ENCODE measurements at regions not wholly inside any gene's neighbourhood (a gene's known extent, or its start where the extent isn't known, plus 50 kb on each side); places are given as distances from the start of the nearest gene placed in this dataset.

DNA sequence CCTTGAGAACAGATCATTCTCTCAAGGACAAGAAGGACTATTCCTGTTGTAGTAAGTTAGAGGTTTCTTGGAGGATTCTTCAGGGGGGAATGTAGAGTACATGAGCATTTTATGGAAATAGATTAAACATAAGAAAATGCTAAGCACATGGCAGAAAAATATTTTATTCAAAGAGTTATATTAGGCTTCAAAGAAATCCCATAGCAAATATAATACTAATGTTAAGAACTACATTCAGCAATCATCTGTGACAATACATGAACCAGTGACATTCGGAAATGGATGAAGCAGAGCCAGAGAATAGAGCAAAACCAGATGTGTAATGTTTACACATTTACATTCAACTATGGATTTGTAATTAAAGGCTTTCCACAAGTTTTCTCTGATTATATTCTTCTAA lies 288.6 kb downstream of the NAF1 start:
- FAIRE-seq (no peak), DNase-seq (ENCODE audit: low read depth in 1 of 2, low spot score in 2 of 2) (no peak)
- no peaks in the 10 kb centered on the region for H3K23me2 ChIP-seq (ENCODE audit: low read depth, low read length)
- H3K4me3 ChIP-seq (ENCODE audit: extremely low read depth in 1 of 4, insufficient read depth in 2 of 4, low read depth in 3 of 4, low read length in 4 of 4): no peak overlapping the region
- no peaks in the 10 kb centered on the region for H3K9me3 ChIP-seq (ENCODE audit: insufficient read depth in 2 of 2, low read depth in 1 of 2, low read length in 1 of 2)
- no peak overlapping the region for H4K91ac ChIP-seq (replicated peaks; ENCODE audit: insufficient read length, low read length)
- CTCF ChIA-PET (ENCODE audit: partially characterized antibody): no interaction called here
- no peak overlapping the region for H4K5ac ChIP-seq (ENCODE audit: insufficient read length, low read depth, low read length)
- no peak overlapping the region for H2AK5ac ChIP-seq (ENCODE audit: low read depth, low read length)
- no peak overlapping the region for H2BK120ac ChIP-seq (replicated peaks; ENCODE audit: low read depth, low read length)
- H3K79me2 ChIP-seq (ENCODE audit: control insufficient read depth in 1 of 2, insufficient read depth in 2 of 2, low read length in 2 of 2): no peaks in the 10 kb centered on the region
- H3K9ac ChIP-seq (replicated peaks in 1 of 4; ENCODE audit: extremely low read depth in 1 of 4, low read depth in 3 of 4, low read length in 3 of 4): no peak overlapping the region
- H3K4ac ChIP-seq (replicated peaks; ENCODE audit: insufficient read length, low read depth, low read length): no peak overlapping the region
- H3K36me3 ChIP-seq (ENCODE audit: control insufficient read depth in 2 of 4, insufficient read depth in 4 of 4, low read length in 3 of 4): no peaks in the 10 kb centered on the region
- no peaks in the 10 kb centered on the region for H3K4me1 ChIP-seq (replicated peaks in 1 of 4; ENCODE audit: control insufficient read depth in 3 of 4, insufficient read depth in 4 of 4, low read length in 3 of 4)
- WGBS, 2 experiments (ENCODE audit: extremely low coverage in 1 of 2, insufficient coverage in 1 of 2, insufficient read length in 1 of 2, insufficient replicate concordance in 2 of 2, low coverage in 1 of 2, low lambda C conversion rate in 2 of 2, missing lambda C conversion rate in 1 of 2): 87% methylated on average over 1 of the region's 1 CpG; no CpG with 5 or more reads in 1 of the 2 experiments
- no peak overlapping the region for H2BK12ac ChIP-seq (ENCODE audit: low read depth, low read length)
- H3K79me1 ChIP-seq (ENCODE audit: low read depth, low read length): no peaks in the 10 kb centered on the region
- H3K4me2 ChIP-seq (ENCODE audit: insufficient read depth in 1 of 2, low read depth in 2 of 2, low read length in 2 of 2): no peak overlapping the region
- no peaks in the 10 kb centered on the region for H3K27me3 ChIP-seq (replicated peaks in 1 of 4; ENCODE audit: control insufficient read depth in 3 of 4, extremely low read depth in 1 of 4, insufficient read depth in 3 of 4, low read length in 3 of 4)
- no peak overlapping the region for H2BK15ac ChIP-seq (ENCODE audit: low read length)
- H3K56ac ChIP-seq (replicated peaks; ENCODE audit: insufficient read length, low read depth, low read length): no peak overlapping the region
- H3K23ac ChIP-seq (ENCODE audit: insufficient read length): no peak overlapping the region
- no peak overlapping the region for H3K18ac ChIP-seq (ENCODE audit: extremely low read depth, low read length)
- H2AFZ ChIP-seq (ENCODE audit: low read length): no peak overlapping the region
- H3K14ac ChIP-seq (ENCODE audit: insufficient read length): no peak overlapping the region
- H2BK5ac ChIP-seq (ENCODE audit: low read depth, low read length): no peak overlapping the region
- no peak overlapping the region for H2BK20ac ChIP-seq (ENCODE audit: low read length)
- POLR2A ChIA-PET (ENCODE audit: partially characterized antibody): no interaction called here
- no peak overlapping the region for H3K27ac ChIP-seq (ENCODE audit: low read depth, low read length)
- no peaks in the 10 kb centered on the region for H4K20me1 ChIP-seq (replicated peaks in 1 of 2; ENCODE audit: control insufficient read depth in 1 of 2, insufficient read depth in 2 of 2, low read length in 2 of 2)
- no peak overlapping the region for H4K8ac ChIP-seq (ENCODE audit: extremely low read depth, insufficient read depth, low read length)
- TF ChIP-seq CBX5 (IDR thresholded peaks at IDR 0.05; ENCODE audit: low read depth, low read length) (no peak), RNF2 (IDR thresholded peaks at IDR 0.05; ENCODE audit: borderline replicate concordance, low read depth, low read length, missing control alignments, poor library complexity, severe bottlenecking) (no peak), YY1 (IDR thresholded peaks at IDR 0.05; ENCODE audit: low read depth, low read length) (no peak), SAP30 (IDR thresholded peaks at IDR 0.05; ENCODE audit: insufficient read depth, insufficient replicate concordance, low read length) (no peak), BRCA1 (IDR thresholded peaks at IDR 0.05; ENCODE audit: low read depth, low read length) (no peak), HDAC6 (IDR thresholded peaks at IDR 0.05; ENCODE audit: low read depth, low read length) (no peak), CREB1 (IDR thresholded peaks at IDR 0.05) (no peak)

All from H1 (cell line).